ENCODE measurements at regions not wholly inside any gene's neighbourhood (a gene's known extent, or its start where the extent isn't known, plus 50 kb on each side); places are given as distances from the start of the nearest gene placed in this dataset.
"Not testable (repeated sequence)": the region's sequence is repeated elsewhere in the genome, so short reads cannot be mapped to it uniquely, and the experiment has no call there.

GRCh38 chr7:13742811-13743210, 246.7 kb downstream of the ETV1 start:
- no peak for DNase-seq

- no peak for DNase-seq
Observed at GRCh38 chr7:13743226-13743625, 246.2 kb downstream of the ETV1 start.

- DNase-seq, result no peak
Observed at GRCh38 chr7:13745530-13745929, 243.9 kb downstream of the ETV1 start.

GRCh38 chr7:13748998-13749397, 240.5 kb downstream of the ETV1 start:
- no peak for DNase-seq

- no peak for DNase-seq
Observed at GRCh38 chr7:13749636-13750035, 239.8 kb downstream of the ETV1 start.

GRCh38 chr7:13751766-13752165, 237.7 kb downstream of the ETV1 start:
- no peak for DNase-seq

GRCh38 chr7:13757841-13758240, 231.6 kb downstream of the ETV1 start:
- no peak for DNase-seq

- not testable (repeated sequence) for DNase-seq
Observed at GRCh38 chr7:13765853-13766252, 223.6 kb downstream of the ETV1 start.

GRCh38 chr7:13770305-13770704, 219.2 kb downstream of the ETV1 start:
- DNase-seq, result no peak

- DNase-seq, result no peak
Observed at GRCh38 chr7:13774976-13775375, 214.5 kb downstream of the ETV1 start.

GRCh38 chr7:13777242-13777641, 212.2 kb downstream of the ETV1 start:
- no peak for DNase-seq

- no peak for DNase-seq
Observed at GRCh38 chr7:13778967-13779366, 210.5 kb downstream of the ETV1 start.

- DNase-seq, result no peak
Observed at GRCh38 chr7:13790611-13791010, 198.9 kb downstream of the ETV1 start.

- no peak for DNase-seq
Observed at GRCh38 chr7:13792208-13792607, 197.3 kb downstream of the ETV1 start.

GRCh38 chr7:13793926-13794325, 195.5 kb downstream of the ETV1 start:
- no peak for DNase-seq

- no peak for DNase-seq
Observed at GRCh38 chr7:13794581-13794980, 194.9 kb downstream of the ETV1 start.

- no peak for DNase-seq
Observed at GRCh38 chr7:13797545-13797944, 191.9 kb downstream of the ETV1 start.

- no peak for DNase-seq
Observed at GRCh38 chr7:13800694-13801448, 188.6 kb downstream of the ETV1 start.

GRCh38 chr7:13801669-13802068, 187.8 kb downstream of the ETV1 start:
- DNase-seq, result no peak

- no peak for DNase-seq
Observed at GRCh38 chr7:13802651-13803050, 186.8 kb downstream of the ETV1 start.

GRCh38 chr7:13803134-13803533, 186.3 kb downstream of the ETV1 start:
- DNase-seq, result no peak

GRCh38 chr7:13806089-13806867, 183.2 kb downstream of the ETV1 start:
- not testable (repeated sequence) for DNase-seq

- DNase-seq, result not testable (repeated sequence)
Observed at GRCh38 chr7:13817230-13817629, 172.2 kb downstream of the ETV1 start.

- no peak for DNase-seq
Observed at GRCh38 chr7:13821152-13821787, 168.2 kb downstream of the ETV1 start.

All from SIG-M5 (cell line).